ENCODE measurements at regions not wholly inside any gene's neighbourhood (a gene's known extent, or its start where the extent isn't known, plus 50 kb on each side); places are given as distances from the start of the nearest gene placed in this dataset.

DNA sequence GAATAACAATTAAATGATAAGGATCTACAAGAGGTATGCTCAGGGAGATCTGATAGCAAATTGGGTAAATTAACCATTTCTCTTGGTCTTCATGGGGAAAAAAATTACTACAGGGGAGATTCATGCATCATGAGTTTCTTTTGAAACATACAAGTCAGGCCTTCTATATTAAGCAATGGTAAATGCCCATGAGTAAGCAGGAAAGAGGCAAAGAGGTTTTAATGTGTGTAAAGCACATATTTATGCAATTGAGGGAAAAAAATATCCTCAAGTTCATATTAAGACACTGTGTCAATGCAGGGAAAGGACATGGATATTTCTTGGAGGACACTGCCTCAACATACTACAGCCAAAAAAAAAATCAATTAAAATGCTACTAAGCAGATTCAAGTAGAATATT, 73.4 kb upstream of the NR4A3 start:
- no peak for FAIRE-seq
- Histone ChIP-seq H3K9me3 (no peaks in the 10 kb centered on the region), H3K4me3 (no peak overlapping the region), H3K4me2 (no peak overlapping the region), H3K27ac (no peak overlapping the region), H3K4me1 (no peaks in the 10 kb centered on the region)
- no peak for DNase-seq (ENCODE audit: low read depth in 1 of 2, low spot score in 1 of 2)
- ATAC-seq: no peak
- CTCF ChIA-PET: no interaction called here
- POLR2A ChIA-PET: no interaction called here
- TF ChIP-seq HOXB5 (CRISPR knock-in tag; IDR thresholded peaks at IDR 0.05) (no peak), RARB (CRISPR knock-in tag; IDR thresholded peaks at IDR 0.05) (no peak), KDM1A (IDR thresholded peaks at IDR 0.05; ENCODE audit: low read depth) (no peak), GATA3 (IDR thresholded peaks at IDR 0.05; ENCODE audit: borderline replicate concordance) (no peak), JUNB (IDR thresholded peaks at IDR 0.05) (no peak), RCOR1 (IDR thresholded peaks at IDR 0.05; ENCODE audit: low read depth, low read length) (no peak), PHF8 (IDR thresholded peaks at IDR 0.05; ENCODE audit: borderline replicate concordance, low read depth) (no peak), ZFP36 (IDR thresholded peaks at IDR 0.05; ENCODE audit: borderline replicate concordance, partially characterized antibody) (no peak), HES2 (IDR thresholded peaks at IDR 0.05) (no peak), POLR2A (IDR thresholded peaks at IDR 0.05; ENCODE audit: low read length) (no peak), HOXB13 (CRISPR knock-in tag; IDR thresholded peaks at IDR 0.05; ENCODE audit: low read depth) (no peak), FOSL2 (IDR thresholded peaks at IDR 0.05) (no peak), FOSL2 (CRISPR knock-in tag; IDR thresholded peaks at IDR 0.05) (no peak), CEBPB (IDR thresholded peaks at IDR 0.05) (no peak)
- TF ChIP-seq, protein P1, sequence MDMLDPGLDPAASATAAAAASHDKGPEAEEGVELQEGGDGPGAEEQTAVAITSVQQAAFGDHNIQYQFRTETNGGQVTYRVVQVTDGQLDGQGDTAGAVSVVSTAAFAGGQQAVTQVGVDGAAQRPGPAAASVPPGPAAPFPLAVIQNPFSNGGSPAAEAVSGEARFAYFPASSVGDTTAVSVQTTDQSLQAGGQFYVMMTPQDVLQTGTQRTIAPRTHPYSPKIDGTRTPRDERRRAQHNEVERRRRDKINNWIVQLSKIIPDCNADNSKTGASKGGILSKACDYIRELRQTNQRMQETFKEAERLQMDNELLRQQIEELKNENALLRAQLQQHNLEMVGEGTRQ (IDR thresholded peaks at IDR 0.05): no peak

GRCh38 chr9:99748676-99749075, 73.0 kb upstream of the NR4A3 start:
- WGBS (ENCODE audit: missing lambda C conversion rate): 27% methylated on average over 1 of the region's 1 CpG
- ATAC-seq (no peak), FAIRE-seq (no peak), DNase-seq (ENCODE audit: low read depth in 1 of 2, low spot score in 1 of 2) (no peak)
- Histone ChIP-seq H3K4me2 (no peak overlapping the region), H3K4me1 (no peaks in the 10 kb centered on the region), H3K4me3 (no peak overlapping the region), H3K9me3 (no peaks in the 10 kb centered on the region), H3K27ac (no peak overlapping the region)
- TF ChIP-seq EP300 (IDR thresholded peaks at IDR 0.05): no peak
- no peak for TF ChIP-seq POLR2A (IDR thresholded peaks at IDR 0.05; ENCODE audit: low read length)
- TF ChIP-seq HOXB5 (CRISPR knock-in tag; IDR thresholded peaks at IDR 0.05): no peak
- TF ChIP-seq, protein P2, sequence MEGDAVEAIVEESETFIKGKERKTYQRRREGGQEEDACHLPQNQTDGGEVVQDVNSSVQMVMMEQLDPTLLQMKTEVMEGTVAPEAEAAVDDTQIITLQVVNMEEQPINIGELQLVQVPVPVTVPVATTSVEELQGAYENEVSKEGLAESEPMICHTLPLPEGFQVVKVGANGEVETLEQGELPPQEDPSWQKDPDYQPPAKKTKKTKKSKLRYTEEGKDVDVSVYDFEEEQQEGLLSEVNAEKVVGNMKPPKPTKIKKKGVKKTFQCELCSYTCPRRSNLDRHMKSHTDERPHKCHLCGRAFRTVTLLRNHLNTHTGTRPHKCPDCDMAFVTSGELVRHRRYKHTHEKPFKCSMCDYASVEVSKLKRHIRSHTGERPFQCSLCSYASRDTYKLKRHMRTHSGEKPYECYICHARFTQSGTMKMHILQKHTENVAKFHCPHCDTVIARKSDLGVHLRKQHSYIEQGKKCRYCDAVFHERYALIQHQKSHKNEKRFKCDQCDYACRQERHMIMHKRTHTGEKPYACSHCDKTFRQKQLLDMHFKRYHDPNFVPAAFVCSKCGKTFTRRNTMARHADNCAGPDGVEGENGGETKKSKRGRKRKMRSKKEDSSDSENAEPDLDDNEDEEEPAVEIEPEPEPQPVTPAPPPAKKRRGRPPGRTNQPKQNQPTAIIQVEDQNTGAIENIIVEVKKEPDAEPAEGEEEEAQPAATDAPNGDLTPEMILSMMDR (IDR thresholded peaks at IDR 0.05): no peak
- POLR2A ChIA-PET: no interaction called here
- CTCF ChIA-PET: no interaction called here

- no peak for TF ChIP-seq HES2 (IDR thresholded peaks at IDR 0.05)
- H3K4me2 ChIP-seq: no peak overlapping the region
- no peak for DNase-seq (ENCODE audit: low read depth in 1 of 2, low spot score in 1 of 2)
- H3K4me1 ChIP-seq: no peaks in the 10 kb centered on the region
- ChIA-PET POLR2A (no interaction called here), CTCF (no interaction called here)
- 22% methylated on average over 5 of the region's 5 CpGs for WGBS (ENCODE audit: missing lambda C conversion rate)
- no peaks in the 10 kb centered on the region for H3K9me3 ChIP-seq
- FAIRE-seq: no peak
- H3K27ac ChIP-seq: no peak overlapping the region
- no peak overlapping the region for H3K4me3 ChIP-seq
- ATAC-seq: no peak
Observed at GRCh38 chr9:99749641-99750040, 72.0 kb upstream of the NR4A3 start.

DNA sequence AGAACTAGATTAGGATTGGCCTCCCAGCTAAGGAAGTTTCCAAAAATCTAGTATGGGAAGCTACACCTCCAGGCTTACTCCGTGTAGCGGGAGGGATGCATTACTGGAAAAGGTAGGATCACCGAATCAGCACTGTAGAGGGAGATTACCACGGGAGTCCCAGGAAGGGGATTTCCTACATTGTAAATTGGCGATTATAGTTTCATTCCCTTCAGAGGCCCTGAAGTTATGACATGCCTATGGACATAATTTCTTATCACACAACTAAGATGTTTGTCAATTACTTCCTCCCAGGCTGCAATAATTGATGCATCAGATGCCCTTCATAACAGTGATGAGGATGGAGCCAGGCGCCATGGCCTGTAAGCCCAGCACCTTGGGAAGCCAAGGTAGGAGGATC, 71.2 kb upstream of the NR4A3 start:
- TF ChIP-seq PHF8 (IDR thresholded peaks at IDR 0.05; ENCODE audit: borderline replicate concordance, low read depth) (no peak), RNF2 (IDR thresholded peaks at IDR 0.05; ENCODE audit: borderline replicate concordance, low read depth) (no peak)
- DNase-seq (ENCODE audit: low read depth in 1 of 2, low spot score in 1 of 2): no peak
- ChIA-PET CTCF (interaction anchor here (0.7 to 0.9 kb wide), 2 partner anchors 11 to 600 kb away, joined by 3 read pairs; no protein-coding TSS in a partner anchor), POLR2A (no interaction called here)
- no peak overlapping the region for H3K4me3 ChIP-seq
- H3K27ac ChIP-seq: no peak overlapping the region
- H3K9me3 ChIP-seq: no peaks in the 10 kb centered on the region
- H3K4me1 ChIP-seq: no peaks in the 10 kb centered on the region
- 51% methylated on average over 6 of the region's 6 CpGs for WGBS (ENCODE audit: missing lambda C conversion rate)
- no peak for FAIRE-seq
- H3K4me2 ChIP-seq: no peak overlapping the region
- ATAC-seq: no peak; a peak in 1 of 6 replicates
